Thyroid gland (tissue), 4 donors: ENCODE measurements at regions not wholly inside any gene's neighbourhood (a gene's known extent, or its start where the extent isn't known, plus 50 kb on each side); places are given as distances from the start of the nearest gene placed in this dataset.

Experiments used
- DNase-seq, 2 donors: peaks; one replicate each; pipeline ENCODE4 v3.0.0-alpha.2; 2019
- H3K27ac ChIP-seq, 3 donors: fragments of 200-600 bp; sonication (generic); 1 replicate in 2 of 3; 2 replicates in 1 of 3; pipeline ENCODE4 v1.5.1; 2016 to 2019; ENCODE audit warnings: mild to moderate bottlenecking in 1 of 3, moderate library complexity in 1 of 3
- H3K27me3 ChIP-seq: fragments of 200-600 bp; sonication (generic); one replicate; pipeline ENCODE4 v1.5.1; 2019
- H3K36me3 ChIP-seq, 2 donors: fragments of 200-600 bp; sonication (generic); one replicate each; pipeline ENCODE4 v1.5.1; 2016 to 2019
- H3K4me1 ChIP-seq, 2 donors: fragments of 200-600 bp; sonication (generic); one replicate each; pipeline ENCODE4 v1.5.1; 2017 to 2019
- H3K4me3 ChIP-seq, 3 donors: fragments of 200-600 bp; sonication (generic); replicated peaks in 1 of 3; 1 replicate in 2 of 3; 2 replicates in 1 of 3; pipeline ENCODE4 v1.5.1; 2016; ENCODE audit warnings: mild to moderate bottlenecking in 1 of 3
- H3K9me3 ChIP-seq: fragments of 200-600 bp; sonication (generic); one replicate; pipeline ENCODE4 v1.5.1; 2017
- CTCF ChIP-seq, 6 experiments: fragments of 200-600 bp in 3 of 6; fragments of 450-650 bp in 3 of 6; sonication (generic) in 3 of 6; IDR thresholded peaks; one replicate each; pipeline ENCODE4 v1.5.1; 2016 to 2019; ENCODE audit warnings: antibody characterized with exemption in 6 of 6, mild to moderate bottlenecking in 2 of 6, inconsistent platforms in 1 of 6, moderate library complexity in 1 of 6
- POLR2A ChIP-seq, 2 donors: fragments of 450-650 bp; IDR thresholded peaks; one replicate each; pipeline ENCODE4 v1.6.1; 2017; ENCODE audit warnings: antibody characterized with exemption in 2 of 2, mild to moderate bottlenecking in 2 of 2, moderate library complexity in 1 of 2
- WGBS, 2 donors: methylation state at CpG; one replicate each; pipeline ENCODE4 v1.1.5; 2017; 5-methylcytosine and 5-hydroxymethylcytosine counted together
- intact Hi-C: fragments of 100-400 bp; cut with DNase I; formaldehyde crosslinking; loops from one replicate; pipeline ENCODE4 v1.15.1; 2023

GRCh38 chr5:68405784-68406743 lies 190.5 kb downstream of the PIK3R1 start:
- WGBS, 2 donors: 67 to 77% methylated on average over 4 of the region's 4 CpGs
- H3K9me3 ChIP-seq: no peaks in the 10 kb centered on the region
- TF ChIP-seq CTCF (IDR thresholded peaks at IDR 0.05) (no peak), POLR2A (IDR thresholded peaks at IDR 0.05) (no peak)
- H3K27ac ChIP-seq: no peak overlapping the region
- H3K27me3 ChIP-seq: no peaks in the 10 kb centered on the region
- H3K4me3 ChIP-seq: no peak overlapping the region
- intact Hi-C loops: no loop called here
- no peaks in the 10 kb centered on the region for H3K36me3 ChIP-seq
- DNase-seq: no peak
- peaks cover 4 to 6% of the 10 kb centered on the region in 2 donors for H3K4me1 ChIP-seq

- WGBS, 2 donors: 49% methylated on average over 8 of the region's 8 CpGs
- no peaks in the 10 kb centered on the region for H3K9me3 ChIP-seq
- peaks cover 4 to 6% of the 10 kb centered on the region in 2 donors for H3K4me1 ChIP-seq
- peak in 1 of 2 donors; percentile 25 for DNase-seq
- no peaks in the 10 kb centered on the region for H3K27me3 ChIP-seq
- no peak overlapping the region for H3K27ac ChIP-seq
- intact Hi-C loops: no loop called here
- TF ChIP-seq CTCF (IDR thresholded peaks at IDR 0.05) (no peak), POLR2A (IDR thresholded peaks at IDR 0.05) (no peak)
- H3K36me3 ChIP-seq: no peaks in the 10 kb centered on the region
- H3K4me3 ChIP-seq: no peak overlapping the region
Measured at GRCh38 chr5:68406767-68407241, 191.2 kb downstream of the PIK3R1 start.

GRCh38 chr5:68407311-68408239 lies 192.0 kb downstream of the PIK3R1 start:
- Histone ChIP-seq H3K27me3 (no peaks in the 10 kb centered on the region), H3K36me3 (no peaks in the 10 kb centered on the region), H3K4me1 (peaks cover 4 to 6% of the 10 kb centered on the region in 2 donors), H3K9me3 (no peaks in the 10 kb centered on the region), H3K27ac (no peak overlapping the region), H3K4me3 (no peak overlapping the region)
- 78 to 83% methylated on average over 6 of the region's 6 CpGs for WGBS, 2 donors
- DNase-seq: no peak
- intact Hi-C loops: no loop called here
- TF ChIP-seq CTCF (IDR thresholded peaks at IDR 0.05) (no peak), POLR2A (IDR thresholded peaks at IDR 0.05) (no peak)

- Histone ChIP-seq H3K9me3 (no peaks in the 10 kb centered on the region), H3K27me3 (no peaks in the 10 kb centered on the region), H3K36me3 (no peaks in the 10 kb centered on the region), H3K27ac (no peak overlapping the region), H3K4me3 (no peak overlapping the region), H3K4me1 (peaks cover 4 to 6% of the 10 kb centered on the region in 2 donors)
- DNase-seq: no peak
- TF ChIP-seq CTCF (IDR thresholded peaks at IDR 0.05) (no peak), POLR2A (IDR thresholded peaks at IDR 0.05) (no peak)
- 96 to 100% methylated on average over 3 of the region's 3 CpGs for WGBS, 2 donors
- intact Hi-C loops: no loop called here
Measured at GRCh38 chr5:68408345-68408871, 192.9 kb downstream of the PIK3R1 start.
